ENCODE measurements at regions not wholly inside any gene's neighbourhood (a gene's known extent, or its start where the extent isn't known, plus 50 kb on each side); places are given as distances from the start of the nearest gene placed in this dataset.

DNA sequence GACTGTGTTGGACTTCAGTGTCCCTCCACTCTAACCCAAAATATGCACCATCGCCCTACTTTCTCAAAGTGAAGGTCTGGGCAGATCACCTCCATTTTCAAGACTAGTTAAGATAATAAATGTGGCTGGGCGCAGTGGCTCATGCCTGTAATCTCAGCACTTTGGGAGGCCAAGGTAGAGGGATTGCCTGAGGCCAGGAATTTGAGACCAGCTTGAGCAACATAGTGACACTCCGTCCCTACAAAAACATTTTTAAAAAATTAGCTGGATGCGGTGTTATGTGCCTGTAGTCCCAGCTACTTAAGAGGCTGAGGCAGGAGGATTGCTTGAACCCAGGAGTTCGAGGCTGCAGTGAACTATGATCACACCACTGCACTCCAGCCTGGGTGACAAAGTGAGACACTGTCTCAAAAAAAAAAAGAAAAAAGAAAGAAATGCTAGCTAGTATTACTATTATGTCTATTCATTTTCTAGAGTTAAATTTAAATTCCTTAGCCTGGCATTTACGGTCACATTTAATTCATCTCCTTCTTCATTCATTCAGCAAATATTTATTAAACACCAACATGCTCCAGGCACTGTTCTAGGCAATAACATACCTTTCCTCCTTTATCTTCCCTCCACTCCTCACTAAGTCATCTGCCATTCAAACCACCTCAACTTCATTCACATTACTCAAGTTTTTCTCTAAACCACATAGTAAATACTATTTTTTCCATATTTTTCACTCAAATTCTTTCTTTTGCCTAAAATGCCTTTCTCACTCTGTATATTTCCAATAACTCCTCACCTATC, 96.1 kb upstream of the XYLT1 start:
- no peak overlapping the region for H3K4me3 ChIP-seq (ENCODE audit: low read depth, low read length)
- in situ Hi-C loops (cut with HindIII; ENCODE audit: low sequenced_read_pairs) = no loop called here
- DNase-seq (ENCODE audit: low read depth, low spot score) = no peak
- TF ChIP-seq, protein P1, sequence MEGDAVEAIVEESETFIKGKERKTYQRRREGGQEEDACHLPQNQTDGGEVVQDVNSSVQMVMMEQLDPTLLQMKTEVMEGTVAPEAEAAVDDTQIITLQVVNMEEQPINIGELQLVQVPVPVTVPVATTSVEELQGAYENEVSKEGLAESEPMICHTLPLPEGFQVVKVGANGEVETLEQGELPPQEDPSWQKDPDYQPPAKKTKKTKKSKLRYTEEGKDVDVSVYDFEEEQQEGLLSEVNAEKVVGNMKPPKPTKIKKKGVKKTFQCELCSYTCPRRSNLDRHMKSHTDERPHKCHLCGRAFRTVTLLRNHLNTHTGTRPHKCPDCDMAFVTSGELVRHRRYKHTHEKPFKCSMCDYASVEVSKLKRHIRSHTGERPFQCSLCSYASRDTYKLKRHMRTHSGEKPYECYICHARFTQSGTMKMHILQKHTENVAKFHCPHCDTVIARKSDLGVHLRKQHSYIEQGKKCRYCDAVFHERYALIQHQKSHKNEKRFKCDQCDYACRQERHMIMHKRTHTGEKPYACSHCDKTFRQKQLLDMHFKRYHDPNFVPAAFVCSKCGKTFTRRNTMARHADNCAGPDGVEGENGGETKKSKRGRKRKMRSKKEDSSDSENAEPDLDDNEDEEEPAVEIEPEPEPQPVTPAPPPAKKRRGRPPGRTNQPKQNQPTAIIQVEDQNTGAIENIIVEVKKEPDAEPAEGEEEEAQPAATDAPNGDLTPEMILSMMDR (IDR thresholded peaks at IDR 0.05; ENCODE audit: low read depth, low read length) = no peak

DNA sequence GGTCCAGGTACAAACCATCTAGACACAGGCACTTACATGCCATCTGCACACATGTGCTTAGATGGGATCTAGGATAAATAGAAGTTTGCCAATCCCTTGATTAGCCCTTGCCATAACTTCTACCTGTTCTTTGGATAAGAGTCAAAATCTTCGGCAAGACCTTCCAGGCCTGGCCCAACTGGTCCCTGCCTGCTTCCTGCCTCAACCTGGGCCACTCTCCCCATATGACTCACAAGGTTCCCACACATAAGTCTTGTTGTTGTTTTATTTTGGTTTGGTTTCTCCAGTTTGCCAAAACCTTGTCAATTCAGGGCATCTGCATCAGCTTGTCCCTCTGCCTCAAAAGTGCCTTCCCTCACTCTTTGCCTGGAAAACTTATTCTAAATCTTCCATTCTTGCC, 95.3 kb upstream of the XYLT1 start:
- no peak for DNase-seq (ENCODE audit: low read depth, low spot score)
- in situ Hi-C loops (cut with HindIII; ENCODE audit: low sequenced_read_pairs) = no loop called here
- H3K4me3 ChIP-seq (ENCODE audit: low read depth, low read length) = no peak overlapping the region
- TF ChIP-seq, protein P1 (IDR thresholded peaks at IDR 0.05; ENCODE audit: low read depth, low read length) = no peak

DNA sequence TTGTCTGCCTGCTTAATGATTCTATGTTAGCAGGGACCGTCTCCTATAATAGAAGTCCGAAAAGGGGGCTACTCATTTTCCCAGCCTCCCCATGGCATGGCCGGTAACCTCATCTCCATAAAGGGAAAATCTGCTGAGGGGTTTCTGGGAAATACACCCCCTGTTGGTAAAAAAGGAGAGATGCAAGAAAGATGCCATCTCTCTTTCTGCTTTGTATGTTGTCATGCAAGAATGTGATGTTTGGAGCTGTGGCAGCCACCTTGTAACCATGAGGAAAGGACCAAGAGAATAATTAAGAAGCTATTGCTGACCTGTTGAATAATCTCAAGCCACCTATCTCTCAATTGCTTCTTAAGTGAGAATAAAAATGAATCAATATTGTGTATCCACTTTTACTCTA, 94.8 kb upstream of the XYLT1 start:
- H3K4me3 ChIP-seq (ENCODE audit: low read depth, low read length) = no peak overlapping the region
- TF ChIP-seq, protein P1 (IDR thresholded peaks at IDR 0.05; ENCODE audit: low read depth, low read length) = no peak
- DNase-seq (ENCODE audit: low read depth, low spot score) = no peak
- in situ Hi-C loops (cut with HindIII; ENCODE audit: low sequenced_read_pairs) = no loop called here

DNA sequence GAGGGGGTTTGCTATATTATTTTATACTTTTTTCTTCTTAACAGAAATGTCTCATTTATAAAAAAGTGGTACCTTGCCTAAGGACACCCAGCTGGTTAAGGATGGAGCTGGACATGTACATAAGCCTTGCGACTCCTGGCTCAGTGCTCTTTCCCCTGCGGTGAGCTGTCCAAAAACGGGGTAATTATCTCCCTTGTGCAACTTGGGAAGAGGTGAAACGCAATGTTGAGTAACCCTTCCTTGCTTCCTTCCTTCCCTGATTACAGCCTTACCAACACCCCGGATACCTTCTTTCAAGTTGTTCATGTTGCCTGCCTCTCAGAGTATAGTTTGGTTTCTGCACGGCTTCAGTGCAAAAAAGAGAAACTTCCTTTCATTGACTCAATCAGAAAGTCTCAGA, 94.1 kb upstream of the XYLT1 start:
- no peak for DNase-seq (ENCODE audit: low read depth, low spot score)
- in situ Hi-C loops (cut with HindIII; ENCODE audit: low sequenced_read_pairs) = no loop called here
- TF ChIP-seq, protein P1 (IDR thresholded peaks at IDR 0.05; ENCODE audit: low read depth, low read length) = no peak
- H3K4me3 ChIP-seq (ENCODE audit: low read depth, low read length) = no peak overlapping the region

DNA sequence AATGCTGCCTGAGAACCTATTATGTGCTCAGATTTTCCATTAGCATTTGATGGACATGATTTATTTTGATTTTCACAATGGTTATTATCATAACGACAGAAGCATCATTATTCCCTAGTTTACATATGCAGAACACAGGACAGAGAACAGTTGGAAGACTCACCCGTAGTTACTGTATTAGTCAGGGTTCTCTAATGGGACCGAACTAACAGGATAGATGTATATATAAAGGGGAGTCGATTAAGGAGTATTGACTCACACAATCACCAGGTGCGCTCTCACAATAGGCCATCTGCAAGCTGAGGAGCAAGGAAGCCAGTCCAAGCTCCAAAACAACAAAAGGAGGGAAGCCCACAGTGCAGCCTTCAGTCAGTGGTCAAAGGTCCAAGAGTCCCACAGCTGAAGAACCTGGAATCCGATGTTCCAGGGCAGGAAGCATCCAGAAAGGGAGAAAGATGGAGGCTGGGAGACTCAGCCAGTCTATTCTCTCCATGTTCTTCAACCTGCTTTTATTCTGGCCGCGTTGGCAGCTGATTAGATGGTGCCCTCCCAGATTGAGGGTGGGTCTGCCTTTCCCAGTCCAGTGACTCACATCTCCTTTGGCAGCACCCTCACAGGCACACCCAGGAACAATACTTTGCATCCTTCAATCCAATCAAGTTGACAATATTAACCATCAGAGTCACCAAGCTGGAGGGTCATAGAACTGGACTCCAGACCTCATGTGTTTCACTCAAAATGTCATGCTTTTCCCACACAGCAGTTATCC, 92.7 kb upstream of the XYLT1 start:
- H3K4me3 ChIP-seq (ENCODE audit: low read depth, low read length) = no peak overlapping the region
- TF ChIP-seq, protein P1 (IDR thresholded peaks at IDR 0.05; ENCODE audit: low read depth, low read length) = no peak
- in situ Hi-C loops (cut with HindIII; ENCODE audit: low sequenced_read_pairs) = no loop called here
- no peak for DNase-seq (ENCODE audit: low read depth, low spot score)

GRCh38 chr16:17561056-17561455, 90.3 kb upstream of the XYLT1 start:
- in situ Hi-C loops (cut with HindIII; ENCODE audit: low sequenced_read_pairs) = no loop called here
- TF ChIP-seq, protein P1 (IDR thresholded peaks at IDR 0.05; ENCODE audit: low read depth, low read length) = no peak
- no peak for DNase-seq (ENCODE audit: low read depth, low spot score)
- no peak overlapping the region for H3K4me3 ChIP-seq (ENCODE audit: low read depth, low read length)

All from astrocyte of the spinal cord (primary cell).